ENCODE measurements at regions not wholly inside any gene's neighbourhood (a gene's known extent, or its start where the extent isn't known, plus 50 kb on each side); places are given as distances from the start of the nearest gene placed in this dataset.

DNA sequence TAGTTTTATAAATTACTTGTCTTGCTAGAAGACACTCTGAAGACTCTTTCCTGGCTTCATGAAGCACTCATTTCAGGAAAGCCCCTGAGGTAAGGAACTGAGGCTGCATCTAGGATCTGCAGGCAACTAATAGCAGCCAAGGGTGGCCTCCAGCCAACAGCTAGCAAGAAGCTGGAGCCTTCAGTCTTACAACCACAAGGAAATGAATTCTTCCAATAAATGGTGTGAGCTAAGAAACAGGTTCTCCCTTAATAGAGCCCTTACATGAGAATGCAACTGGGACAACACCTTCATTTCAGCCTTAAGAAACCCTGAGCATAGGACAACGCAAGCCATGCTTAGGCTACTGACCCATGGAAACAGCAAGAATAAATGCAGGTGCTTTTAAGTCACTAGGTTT lies 254.6 kb upstream of the RBBP8 start:
- no TSS peak for BruUV-seq (replicated peaks)
- intact Hi-C loops (cut with micrococcal nuclease; ENCODE audit: unreplicated experiment): no loop called here
- Histone ChIP-seq H3K4me1 (ENCODE audit: insufficient read depth, low read length, poor library complexity, severe bottlenecking) (no peaks in the 10 kb centered on the region), H3K4me3 (ENCODE audit: low read depth, low read length, poor library complexity, severe bottlenecking) (no peak overlapping the region), H3K9me3 (ENCODE audit: low read depth, low read length, poor library complexity, severe bottlenecking) (no peaks in the 10 kb centered on the region), H3K27ac (ENCODE audit: low read depth, low read length, poor library complexity, severe bottlenecking) (no peak overlapping the region), H3K27me3 (replicated peaks; ENCODE audit: insufficient read depth, low read depth, low read length, poor library complexity) (peaks cover 35% of the 10 kb centered on the region), H3K36me3 (ENCODE audit: insufficient read depth, low read length, poor library complexity, severe bottlenecking) (no peaks in the 10 kb centered on the region)
- POLR2A ChIA-PET (ENCODE audit: low non-redundant PET): no interaction called here
- CTCF ChIA-PET: no interaction called here
- no peak for TF ChIP-seq EZH2 (IDR thresholded peaks at IDR 0.05; ENCODE audit: borderline replicate concordance, low read depth, low read length, poor library complexity, severe bottlenecking)
- TF ChIP-seq, protein P1, sequence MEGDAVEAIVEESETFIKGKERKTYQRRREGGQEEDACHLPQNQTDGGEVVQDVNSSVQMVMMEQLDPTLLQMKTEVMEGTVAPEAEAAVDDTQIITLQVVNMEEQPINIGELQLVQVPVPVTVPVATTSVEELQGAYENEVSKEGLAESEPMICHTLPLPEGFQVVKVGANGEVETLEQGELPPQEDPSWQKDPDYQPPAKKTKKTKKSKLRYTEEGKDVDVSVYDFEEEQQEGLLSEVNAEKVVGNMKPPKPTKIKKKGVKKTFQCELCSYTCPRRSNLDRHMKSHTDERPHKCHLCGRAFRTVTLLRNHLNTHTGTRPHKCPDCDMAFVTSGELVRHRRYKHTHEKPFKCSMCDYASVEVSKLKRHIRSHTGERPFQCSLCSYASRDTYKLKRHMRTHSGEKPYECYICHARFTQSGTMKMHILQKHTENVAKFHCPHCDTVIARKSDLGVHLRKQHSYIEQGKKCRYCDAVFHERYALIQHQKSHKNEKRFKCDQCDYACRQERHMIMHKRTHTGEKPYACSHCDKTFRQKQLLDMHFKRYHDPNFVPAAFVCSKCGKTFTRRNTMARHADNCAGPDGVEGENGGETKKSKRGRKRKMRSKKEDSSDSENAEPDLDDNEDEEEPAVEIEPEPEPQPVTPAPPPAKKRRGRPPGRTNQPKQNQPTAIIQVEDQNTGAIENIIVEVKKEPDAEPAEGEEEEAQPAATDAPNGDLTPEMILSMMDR (conservative IDR thresholded peaks at IDR 0.05; ENCODE audit: low read depth, low read length): no peak
- DNase-seq (ENCODE audit: low spot score): no peak

DNA sequence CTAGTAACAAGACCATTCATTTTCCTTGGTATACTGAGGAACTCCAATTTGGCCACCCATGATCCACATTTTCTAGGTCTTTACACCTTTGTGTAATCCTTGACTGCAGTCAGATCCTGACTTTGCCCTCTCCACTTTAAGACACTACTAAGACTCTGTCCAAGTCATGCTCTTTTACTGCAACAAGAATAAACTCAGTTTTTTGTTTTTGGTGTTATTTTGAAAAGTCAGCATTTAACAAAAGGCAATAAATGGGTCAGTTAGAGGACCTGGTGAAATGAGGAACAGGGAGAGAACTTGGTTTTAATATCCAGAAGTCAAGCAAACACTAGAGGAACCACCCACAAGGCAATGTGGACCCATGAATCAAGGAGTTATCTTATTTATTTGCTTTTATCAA lies 252.2 kb upstream of the RBBP8 start:
- POLR2A ChIA-PET (ENCODE audit: low non-redundant PET): no interaction called here
- H3K4me1 ChIP-seq (ENCODE audit: insufficient read depth, low read length, poor library complexity, severe bottlenecking): no peaks in the 10 kb centered on the region
- H3K36me3 ChIP-seq (ENCODE audit: insufficient read depth, low read length, poor library complexity, severe bottlenecking): no peaks in the 10 kb centered on the region
- CTCF ChIA-PET: no interaction called here
- H3K4me3 ChIP-seq (ENCODE audit: low read depth, low read length, poor library complexity, severe bottlenecking): no peak overlapping the region
- peaks cover 26% of the 10 kb centered on the region for H3K27me3 ChIP-seq (replicated peaks; ENCODE audit: insufficient read depth, low read depth, low read length, poor library complexity)
- no peak overlapping the region for H3K27ac ChIP-seq (ENCODE audit: low read depth, low read length, poor library complexity, severe bottlenecking)
- no peak for TF ChIP-seq EZH2 (IDR thresholded peaks at IDR 0.05; ENCODE audit: borderline replicate concordance, low read depth, low read length, poor library complexity, severe bottlenecking)
- TF ChIP-seq, protein P1 (conservative IDR thresholded peaks at IDR 0.05; ENCODE audit: low read depth, low read length): no peak
- no peak for DNase-seq (ENCODE audit: low spot score)
- intact Hi-C loops (cut with micrococcal nuclease; ENCODE audit: unreplicated experiment): loop anchor here (10.0 kb wide), 1 partner anchor 76 kb away; no protein-coding TSS in a partner anchor
- no TSS peak for BruUV-seq (replicated peaks)
- no peaks in the 10 kb centered on the region for H3K9me3 ChIP-seq (ENCODE audit: low read depth, low read length, poor library complexity, severe bottlenecking)

DNA sequence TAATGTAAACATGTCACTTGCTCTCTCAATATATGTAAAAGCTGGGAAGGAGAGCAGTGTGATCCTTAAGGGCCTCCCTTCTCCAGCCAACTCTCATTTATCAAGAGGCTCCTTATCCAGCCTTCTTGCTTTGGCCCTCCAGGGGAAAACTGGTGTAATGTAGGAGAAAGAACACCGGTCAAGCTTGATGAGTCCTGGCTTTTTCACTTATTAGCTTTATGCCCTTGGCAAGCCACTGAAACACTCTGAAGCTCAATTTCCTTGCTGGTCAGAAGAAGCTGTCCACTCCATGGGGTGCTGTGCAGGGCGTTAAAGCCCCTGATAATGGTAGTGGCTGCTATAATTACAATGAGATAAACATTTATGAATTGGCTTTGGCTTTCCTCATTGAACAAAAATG lies 251.2 kb upstream of the RBBP8 start:
- H3K36me3 ChIP-seq (ENCODE audit: insufficient read depth, low read length, poor library complexity, severe bottlenecking): no peaks in the 10 kb centered on the region
- no peak overlapping the region for H3K4me3 ChIP-seq (ENCODE audit: low read depth, low read length, poor library complexity, severe bottlenecking)
- no peaks in the 10 kb centered on the region for H3K4me1 ChIP-seq (ENCODE audit: insufficient read depth, low read length, poor library complexity, severe bottlenecking)
- ChIA-PET CTCF (no interaction called here), POLR2A (ENCODE audit: low non-redundant PET) (no interaction called here)
- no TSS peak for BruUV-seq (replicated peaks)
- no peak overlapping the region for H3K27ac ChIP-seq (ENCODE audit: low read depth, low read length, poor library complexity, severe bottlenecking)
- H3K27me3 ChIP-seq (replicated peaks; ENCODE audit: insufficient read depth, low read depth, low read length, poor library complexity): peaks cover 25% of the 10 kb centered on the region
- intact Hi-C loops (cut with micrococcal nuclease; ENCODE audit: unreplicated experiment): loop anchor here (10.0 kb wide), 1 partner anchor 77 kb away; no protein-coding TSS in a partner anchor
- DNase-seq (ENCODE audit: low spot score): no peak
- TF ChIP-seq EZH2 (IDR thresholded peaks at IDR 0.05; ENCODE audit: borderline replicate concordance, low read depth, low read length, poor library complexity, severe bottlenecking): no peak
- TF ChIP-seq, protein P1 (conservative IDR thresholded peaks at IDR 0.05; ENCODE audit: low read depth, low read length): no peak
- H3K9me3 ChIP-seq (ENCODE audit: low read depth, low read length, poor library complexity, severe bottlenecking): no peaks in the 10 kb centered on the region
